ENCODE measurements at regions not wholly inside any gene's neighbourhood (a gene's known extent, or its start where the extent isn't known, plus 50 kb on each side); places are given as distances from the start of the nearest gene placed in this dataset.

- no peaks in the 10 kb centered on the region for H3K36me3 ChIP-seq
- no peaks in the 10 kb centered on the region for H4K20me1 ChIP-seq
- H3K4me3 ChIP-seq: no peak overlapping the region
- peaks cover 10 to 24% (median 19%) of the 10 kb centered on the region in 10 experiments; a peak in 17 of 20 replicates for H3K4me1 ChIP-seq
- H3K9me3 ChIP-seq (replicated peaks in 1 of 11): peaks cover 7 to 59% (median 53%) of the 10 kb centered on the region in 11 experiments; a peak in 20 of 22 replicates
- no peak for TF ChIP-seq Cebpa-rat (IDR thresholded peaks at IDR 0.05)
- H3K27ac ChIP-seq: peak overlapping the region in 1 of 11 experiments; percentile 87; a peak in 1 of 22 replicates
- H3K9ac ChIP-seq: no peak overlapping the region
- H3K27me3 ChIP-seq: no peaks in the 10 kb centered on the region
- H3K4me2 ChIP-seq: no peak overlapping the region
Observed at GRCh38 chr5:39605588-39606575, 181.1 kb upstream of the DAB2 start.

DNA sequence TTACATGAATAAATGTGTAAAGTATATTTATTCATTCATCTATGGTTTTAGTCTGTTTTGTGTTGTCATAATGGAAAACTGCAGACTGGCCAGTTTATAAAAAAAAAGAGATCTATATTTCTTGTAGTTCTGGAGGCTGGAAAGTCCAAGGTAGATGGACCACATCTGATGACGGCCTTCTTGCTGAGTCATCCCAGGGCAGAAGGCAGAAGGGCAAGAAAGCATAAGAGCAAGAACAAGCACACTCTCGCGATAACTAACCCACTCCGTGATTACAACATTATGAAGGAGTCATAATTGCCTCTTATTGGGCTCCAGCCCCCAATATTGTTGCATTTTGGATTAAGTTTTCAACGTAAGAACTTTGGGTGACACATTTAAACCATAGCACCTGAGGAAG, 180.4 kb upstream of the DAB2 start:
- Histone ChIP-seq H3K27me3 (no peaks in the 10 kb centered on the region), H3K9ac (no peak overlapping the region), H4K20me1 (no peaks in the 10 kb centered on the region), H3K27ac (no peak overlapping the region; a peak in 1 of 22 replicates), H3K4me2 (no peak overlapping the region), H3K9me3 (replicated peaks in 1 of 11) (peaks cover 7 to 55% (median 50%) of the 10 kb centered on the region in 11 experiments; a peak in 20 of 22 replicates), H3K36me3 (no peaks in the 10 kb centered on the region), H3K4me3 (no peak overlapping the region), H3K4me1 (peaks cover 10 to 26% (median 19%) of the 10 kb centered on the region in 10 experiments; a peak in 17 of 20 replicates)
- TF ChIP-seq Cebpa-rat (IDR thresholded peaks at IDR 0.05): no peak

DNA sequence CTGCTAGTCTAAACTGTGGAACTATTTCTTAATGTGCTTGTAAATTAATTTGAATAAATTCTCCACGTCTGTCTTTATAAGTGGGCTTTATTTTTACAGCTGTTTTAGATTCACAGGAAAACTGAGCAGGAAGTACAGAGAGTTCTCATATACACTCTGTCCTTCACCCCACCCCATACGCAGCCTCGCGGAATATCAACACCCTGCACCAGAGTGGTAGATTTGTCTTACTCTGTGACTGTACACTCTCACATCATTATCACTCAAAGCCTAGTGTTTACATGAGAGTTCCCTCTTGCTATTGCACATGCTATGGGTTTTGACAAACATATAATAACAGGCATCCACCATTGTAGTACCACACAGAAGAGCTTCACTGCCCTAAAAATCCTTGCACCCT, 179.7 kb upstream of the DAB2 start:
- H3K4me2 ChIP-seq: no peak overlapping the region
- no peak overlapping the region for H3K27ac ChIP-seq
- H3K9me3 ChIP-seq (replicated peaks in 1 of 11): peaks cover 7 to 48% (median 43%) of the 10 kb centered on the region in 11 experiments; a peak in 20 of 22 replicates
- H3K4me3 ChIP-seq: no peak overlapping the region
- H3K27me3 ChIP-seq: no peaks in the 10 kb centered on the region
- no peaks in the 10 kb centered on the region for H3K36me3 ChIP-seq
- H3K9ac ChIP-seq: no peak overlapping the region
- no peak for TF ChIP-seq Cebpa-rat (IDR thresholded peaks at IDR 0.05)
- peaks cover 10 to 26% (median 19%) of the 10 kb centered on the region in 10 experiments; a peak in 17 of 20 replicates for H3K4me1 ChIP-seq
- H4K20me1 ChIP-seq: no peaks in the 10 kb centered on the region

DNA sequence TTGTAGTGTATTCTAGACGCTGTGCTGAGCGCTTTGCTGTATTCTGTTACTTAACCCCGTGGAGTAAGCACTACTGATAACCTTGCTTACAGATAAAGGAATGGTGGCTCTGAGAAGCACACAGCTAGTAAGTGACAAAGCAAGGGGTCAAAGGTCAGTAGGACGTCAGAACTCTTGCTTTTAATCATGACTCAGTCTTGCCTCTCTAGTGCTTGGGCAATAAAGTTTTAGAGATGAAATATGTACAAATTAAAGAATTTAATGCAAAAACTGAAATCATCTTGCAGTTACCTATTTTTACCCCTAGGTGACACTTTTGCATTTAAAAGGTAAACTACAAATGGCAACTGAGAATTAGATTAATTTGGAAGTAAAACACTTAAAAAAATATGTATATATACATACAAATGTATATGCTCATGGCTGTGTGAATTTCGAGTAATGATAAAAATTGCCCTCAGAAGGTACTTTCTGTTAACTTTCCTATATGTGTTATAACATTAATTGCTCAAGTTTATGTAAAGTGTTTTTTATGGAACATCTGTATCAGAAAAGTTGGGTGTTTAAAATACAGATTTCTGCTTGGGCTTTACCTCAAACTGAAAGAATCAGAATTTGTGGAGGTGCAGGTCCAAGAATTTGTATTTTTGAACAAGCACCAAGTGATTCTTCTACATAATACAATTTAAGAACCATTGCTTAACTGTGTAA, 175.1 kb upstream of the DAB2 start:
- H3K4me1 ChIP-seq: peaks cover 0 to 5% (median 0%) of the 10 kb centered on the region in 10 experiments; a peak in 1 of 20 replicates
- H3K27me3 ChIP-seq: no peaks in the 10 kb centered on the region
- no peak overlapping the region for H3K4me3 ChIP-seq
- no peak overlapping the region for H3K27ac ChIP-seq
- H3K9me3 ChIP-seq (replicated peaks in 1 of 11): peaks cover 0 to 13% (median 5%) of the 10 kb centered on the region in 11 experiments; a peak in 12 of 22 replicates
- H3K36me3 ChIP-seq: no peaks in the 10 kb centered on the region
- H3K4me2 ChIP-seq: no peak overlapping the region
- no peaks in the 10 kb centered on the region for H4K20me1 ChIP-seq
- TF ChIP-seq Cebpa-rat (IDR thresholded peaks at IDR 0.05): no peak
- H3K9ac ChIP-seq: no peak overlapping the region

DNA sequence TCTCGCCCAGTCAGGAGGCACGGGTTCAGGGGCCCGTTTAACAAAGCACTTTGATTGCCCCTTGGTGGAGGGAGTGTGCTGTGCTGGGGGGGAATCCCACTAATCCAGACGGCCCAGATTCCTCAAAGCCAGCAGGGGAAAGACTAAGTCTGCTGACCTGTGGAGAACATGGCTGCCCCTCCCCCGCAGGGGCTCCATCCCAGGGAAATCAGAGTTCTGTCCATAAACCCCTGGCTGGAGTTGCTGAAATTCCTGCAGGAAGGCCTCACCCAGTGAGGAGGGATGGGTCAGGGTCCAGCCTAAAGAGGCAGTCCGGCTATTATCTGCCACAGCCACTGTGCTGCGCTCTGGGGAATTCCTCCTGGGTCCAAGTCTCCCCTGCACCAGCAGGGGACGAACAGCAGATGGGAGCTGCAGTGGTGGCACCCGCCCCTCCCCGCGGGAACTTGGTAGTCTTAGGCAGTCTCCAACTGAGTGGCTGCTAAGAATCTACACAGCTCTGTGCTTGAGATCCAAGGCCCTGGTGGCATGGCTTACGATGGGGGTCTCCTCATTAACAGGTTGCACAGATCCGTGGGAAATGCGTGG, 174.0 kb upstream of the DAB2 start:
- Histone ChIP-seq H3K4me3 (no peak overlapping the region), H4K20me1 (no peaks in the 10 kb centered on the region), H3K27me3 (no peaks in the 10 kb centered on the region), H3K4me1 (peaks cover 0 to 5% (median 0%) of the 10 kb centered on the region in 10 experiments; a peak in 1 of 20 replicates), H3K9ac (no peak overlapping the region), H3K27ac (no peak overlapping the region), H3K9me3 (replicated peaks in 1 of 11) (peaks cover 0 to 14% (median 5%) of the 10 kb centered on the region in 11 experiments; a peak in 10 of 22 replicates), H3K36me3 (no peaks in the 10 kb centered on the region), H3K4me2 (no peak overlapping the region)
- no peak for TF ChIP-seq Cebpa-rat (IDR thresholded peaks at IDR 0.05)

DNA sequence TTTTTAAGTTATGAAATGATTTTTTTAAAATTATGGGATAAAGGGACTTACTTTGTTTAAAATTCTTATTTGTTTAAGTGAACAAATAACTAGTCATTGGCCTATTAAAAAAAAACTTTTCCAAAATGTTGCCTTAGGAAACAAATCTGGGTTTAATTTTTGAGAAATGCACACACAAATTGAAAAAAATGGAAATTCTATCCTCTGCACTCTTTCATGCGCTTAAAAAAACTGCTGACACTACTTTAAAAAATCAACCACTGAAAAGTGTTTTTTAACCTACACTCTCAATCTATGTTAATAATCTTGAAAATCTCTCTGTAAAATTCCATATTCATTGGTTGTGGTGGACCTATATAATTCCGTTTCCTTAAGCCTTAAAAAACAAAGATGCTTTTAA, 163.4 kb upstream of the DAB2 start:
- no peak overlapping the region for H3K4me3 ChIP-seq
- no peaks in the 10 kb centered on the region for H4K20me1 ChIP-seq
- peaks cover 0 to 6% (median 0%) of the 10 kb centered on the region in 11 experiments; a peak in 2 of 22 replicates for H3K9me3 ChIP-seq (replicated peaks in 1 of 11)
- no peak overlapping the region for H3K4me2 ChIP-seq
- no peaks in the 10 kb centered on the region for H3K36me3 ChIP-seq
- no peaks in the 10 kb centered on the region for H3K27me3 ChIP-seq
- no peak for TF ChIP-seq Cebpa-rat (IDR thresholded peaks at IDR 0.05)
- H3K9ac ChIP-seq: no peak overlapping the region
- H3K27ac ChIP-seq: no peak overlapping the region
- H3K4me1 ChIP-seq: no peaks in the 10 kb centered on the region

DNA sequence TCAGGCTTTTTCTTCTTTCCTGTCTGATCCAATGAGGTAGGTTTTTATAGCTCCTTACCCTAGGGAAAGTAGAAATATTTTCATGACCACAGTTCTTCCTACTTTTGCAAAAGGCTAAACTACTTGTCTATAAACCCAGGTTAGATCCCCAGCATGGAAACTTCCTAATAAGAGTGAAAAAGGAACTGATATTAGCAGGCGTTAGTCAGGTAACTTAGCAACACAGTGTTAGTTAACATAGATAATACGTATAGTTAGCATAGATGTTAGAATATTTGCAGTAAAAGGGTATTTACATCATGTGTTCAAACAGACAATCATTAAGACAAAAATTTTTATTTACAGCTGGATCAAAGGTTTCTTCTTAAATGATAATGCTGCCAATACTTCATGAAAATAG, 162.9 kb upstream of the DAB2 start:
- no peak overlapping the region for H3K9ac ChIP-seq
- TF ChIP-seq Cebpa-rat (IDR thresholded peaks at IDR 0.05): no peak
- H3K4me3 ChIP-seq: no peak overlapping the region
- H4K20me1 ChIP-seq: no peaks in the 10 kb centered on the region
- no peaks in the 10 kb centered on the region for H3K4me1 ChIP-seq
- H3K9me3 ChIP-seq (replicated peaks in 1 of 11): 0 out of 22 replicates have a peak, but pooled peaks cover 0 to under 1% (median 0%) of the 10 kb centered on the region in 11 experiments
- no peak overlapping the region for H3K4me2 ChIP-seq
- H3K27me3 ChIP-seq: no peaks in the 10 kb centered on the region
- no peaks in the 10 kb centered on the region for H3K36me3 ChIP-seq
- no peak overlapping the region for H3K27ac ChIP-seq

DNA sequence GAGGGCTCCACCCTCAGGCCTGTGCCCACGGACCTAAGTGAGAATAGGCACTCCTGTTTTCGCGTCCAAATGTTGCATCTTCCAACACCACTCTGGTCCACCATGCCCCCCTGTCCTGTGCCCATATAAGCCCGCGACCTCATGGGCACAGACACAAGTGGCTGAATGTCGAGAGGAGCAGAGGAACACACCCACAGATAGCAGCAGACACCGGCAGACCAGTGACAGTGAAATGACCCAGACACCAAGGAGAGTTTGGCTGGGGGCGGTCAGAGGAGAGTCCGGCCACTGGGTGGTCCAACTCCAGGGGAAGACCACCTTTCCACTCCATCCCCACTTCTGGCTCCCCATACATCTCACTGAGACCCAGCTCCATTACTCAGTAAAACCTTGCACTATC, 161.4 kb upstream of the DAB2 start:
- Histone ChIP-seq H3K4me1 (peaks cover 7 to 14% (median 12%) of the 10 kb centered on the region in 10 experiments), H3K27me3 (no peaks in the 10 kb centered on the region), H3K27ac (no peak overlapping the region), H3K9ac (no peak overlapping the region), H3K9me3 (replicated peaks in 1 of 11) (0 out of 22 replicates have a peak, but pooled peaks cover 0 to 6% (median 0%) of the 10 kb centered on the region in 11 experiments), H3K4me3 (no peak overlapping the region), H3K36me3 (no peaks in the 10 kb centered on the region), H4K20me1 (no peaks in the 10 kb centered on the region), H3K4me2 (no peak overlapping the region)
- TF ChIP-seq Cebpa-rat (IDR thresholded peaks at IDR 0.05): no peak

DNA sequence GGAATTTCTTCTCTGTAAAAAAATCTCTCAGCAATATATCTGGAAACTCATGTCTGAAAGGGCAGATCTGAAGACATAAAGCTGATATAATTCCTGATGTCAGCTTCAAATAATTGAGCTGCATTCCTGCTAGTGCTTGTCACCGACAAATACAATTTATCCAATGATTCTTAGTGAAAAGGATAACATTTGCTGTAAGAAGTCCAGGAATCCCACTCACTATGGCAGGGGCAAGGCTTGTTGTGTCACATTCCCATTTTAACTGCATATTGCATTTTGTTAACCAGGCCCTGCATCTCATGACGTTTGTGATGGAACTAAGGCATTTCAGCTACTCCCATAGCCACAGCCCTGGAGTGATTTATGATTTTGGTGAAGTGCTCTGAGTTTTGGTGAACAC, 160.1 kb upstream of the DAB2 start:
- H3K4me1 ChIP-seq: peaks cover 18 to 27% (median 25%) of the 10 kb centered on the region in 10 experiments
- no peaks in the 10 kb centered on the region for H4K20me1 ChIP-seq
- no peak overlapping the region for H3K4me3 ChIP-seq
- H3K27ac ChIP-seq: no peak overlapping the region
- H3K27me3 ChIP-seq: no peaks in the 10 kb centered on the region
- H3K9ac ChIP-seq: no peak overlapping the region
- H3K36me3 ChIP-seq: no peaks in the 10 kb centered on the region
- H3K4me2 ChIP-seq: no peak overlapping the region
- TF ChIP-seq Cebpa-rat (IDR thresholded peaks at IDR 0.05): no peak
- H3K9me3 ChIP-seq (replicated peaks in 1 of 11): 0 out of 22 replicates have a peak, but pooled peaks cover 0 to 6% (median 0%) of the 10 kb centered on the region in 11 experiments

All from BLaER1 treated with 17β-estradiol and CSF1 and Interleukin-3, amounts not matched to agents 10 nM and 100 nM (cell line).